Esophagus muscularis mucosa (tissue), 3 donors: ENCODE measurements at regions not wholly inside any gene's neighbourhood (a gene's known extent, or its start where the extent isn't known, plus 50 kb on each side); places are given as distances from the start of the nearest gene placed in this dataset.

Experiments used
- POLR2A ChIP-seq: fragments of 450-650 bp; IDR thresholded peaks from one replicate; pipeline ENCODE4 v1.6.1; 2017; ENCODE audit warnings: antibody characterized with exemption, moderate library complexity, mild to moderate bottlenecking, low read depth
- TF ChIP-seq, protein P1 (sequence below), 3 experiments: fragments of 200-600 bp in 2 of 3; fragments of 450-650 bp in 1 of 3; sonication (generic) in 2 of 3; IDR thresholded peaks; one replicate each; pipeline ENCODE4 v1.5.1; 2017 to 2019; ENCODE audit warnings: antibody characterized with exemption in 3 of 3, mild to moderate bottlenecking in 2 of 3, moderate library complexity in 1 of 3

DNA sequence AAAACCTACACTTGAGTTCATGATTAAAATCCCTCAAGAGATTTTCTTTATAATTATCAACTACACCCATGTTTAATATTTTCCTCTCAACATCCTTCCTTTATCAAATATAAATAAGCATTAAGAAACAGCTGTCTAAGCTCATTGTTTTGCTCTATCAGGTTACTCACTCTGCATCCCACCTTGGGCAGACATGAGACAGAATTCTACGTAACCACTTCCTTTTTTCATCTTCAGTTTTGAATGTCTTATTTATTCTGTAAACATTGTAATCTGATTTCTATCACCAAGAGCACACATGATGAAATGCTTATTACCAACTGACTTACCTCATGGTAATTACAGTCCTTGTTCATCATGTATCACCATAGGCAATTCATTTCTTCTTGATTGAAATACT, 1256.6 kb upstream of the ATXN8OS start:
- TF ChIP-seq, protein P1, sequence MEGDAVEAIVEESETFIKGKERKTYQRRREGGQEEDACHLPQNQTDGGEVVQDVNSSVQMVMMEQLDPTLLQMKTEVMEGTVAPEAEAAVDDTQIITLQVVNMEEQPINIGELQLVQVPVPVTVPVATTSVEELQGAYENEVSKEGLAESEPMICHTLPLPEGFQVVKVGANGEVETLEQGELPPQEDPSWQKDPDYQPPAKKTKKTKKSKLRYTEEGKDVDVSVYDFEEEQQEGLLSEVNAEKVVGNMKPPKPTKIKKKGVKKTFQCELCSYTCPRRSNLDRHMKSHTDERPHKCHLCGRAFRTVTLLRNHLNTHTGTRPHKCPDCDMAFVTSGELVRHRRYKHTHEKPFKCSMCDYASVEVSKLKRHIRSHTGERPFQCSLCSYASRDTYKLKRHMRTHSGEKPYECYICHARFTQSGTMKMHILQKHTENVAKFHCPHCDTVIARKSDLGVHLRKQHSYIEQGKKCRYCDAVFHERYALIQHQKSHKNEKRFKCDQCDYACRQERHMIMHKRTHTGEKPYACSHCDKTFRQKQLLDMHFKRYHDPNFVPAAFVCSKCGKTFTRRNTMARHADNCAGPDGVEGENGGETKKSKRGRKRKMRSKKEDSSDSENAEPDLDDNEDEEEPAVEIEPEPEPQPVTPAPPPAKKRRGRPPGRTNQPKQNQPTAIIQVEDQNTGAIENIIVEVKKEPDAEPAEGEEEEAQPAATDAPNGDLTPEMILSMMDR (IDR thresholded peaks at IDR 0.05) = no peak
- no peak for TF ChIP-seq POLR2A
